ENCODE measurements at regions not wholly inside any gene's neighbourhood (a gene's known extent, or its start where the extent isn't known, plus 50 kb on each side); places are given as distances from the start of the nearest gene placed in this dataset.
"Not testable (repeated sequence)": the region's sequence is repeated elsewhere in the genome, so short reads cannot be mapped to it uniquely, and the experiment has no call there.

DNA sequence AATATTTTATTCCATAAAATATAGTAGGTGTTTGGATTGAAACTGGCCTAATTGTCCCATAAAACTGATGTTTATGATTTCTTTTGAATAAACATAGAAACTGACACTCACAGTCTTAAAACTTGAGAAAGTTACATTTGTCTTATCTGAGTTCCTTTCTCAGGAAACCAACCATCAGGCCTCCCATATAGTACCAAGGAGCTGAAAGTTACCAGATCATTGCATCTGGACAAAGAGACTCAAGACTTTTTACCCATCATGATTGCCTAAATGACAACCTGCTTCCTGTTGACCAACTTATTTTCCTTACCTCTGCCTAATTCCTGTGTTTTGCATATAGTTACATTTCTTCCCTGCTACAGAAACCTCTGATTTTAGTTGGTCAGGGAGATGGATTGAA is 137.0 kb upstream of the XPO1 start:
- no peak for DNase-seq (ENCODE audit: low spot score)

DNA sequence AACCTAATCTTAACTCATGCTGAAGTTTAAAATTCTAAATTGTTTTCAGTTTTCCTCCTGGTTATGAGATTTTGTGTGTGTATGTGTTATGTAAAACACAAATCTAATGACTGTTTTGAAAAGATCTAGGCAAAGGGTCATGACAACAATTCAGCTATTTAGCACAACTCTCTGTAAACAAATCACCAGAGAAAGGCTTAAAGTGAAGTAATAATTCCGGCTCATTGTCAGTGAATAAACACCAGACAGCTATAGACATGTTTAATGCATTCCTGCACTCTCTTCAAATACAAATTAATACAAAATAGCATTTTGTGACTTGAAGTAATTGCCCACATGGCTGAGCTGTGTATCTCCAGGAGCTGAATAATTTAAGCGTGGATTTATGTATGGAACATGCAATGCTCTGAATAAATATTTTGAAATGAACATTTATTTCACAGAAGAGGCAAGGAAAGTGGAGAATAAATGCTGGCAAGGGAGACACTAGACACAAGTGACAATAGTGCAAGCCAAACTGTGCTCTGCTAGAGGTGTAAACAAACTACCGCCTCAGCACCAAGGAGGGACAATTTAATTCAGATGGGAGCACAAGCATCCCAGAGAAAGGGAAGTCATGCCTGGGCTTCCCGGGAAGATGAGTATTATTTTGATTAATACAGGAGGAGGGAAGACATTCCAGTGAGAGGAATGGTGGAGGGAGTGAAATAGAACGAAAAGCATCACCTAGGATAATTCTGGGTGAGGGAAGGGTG is 133.6 kb upstream of the XPO1 start:
- DNase-seq (ENCODE audit: low spot score): no peak

DNA sequence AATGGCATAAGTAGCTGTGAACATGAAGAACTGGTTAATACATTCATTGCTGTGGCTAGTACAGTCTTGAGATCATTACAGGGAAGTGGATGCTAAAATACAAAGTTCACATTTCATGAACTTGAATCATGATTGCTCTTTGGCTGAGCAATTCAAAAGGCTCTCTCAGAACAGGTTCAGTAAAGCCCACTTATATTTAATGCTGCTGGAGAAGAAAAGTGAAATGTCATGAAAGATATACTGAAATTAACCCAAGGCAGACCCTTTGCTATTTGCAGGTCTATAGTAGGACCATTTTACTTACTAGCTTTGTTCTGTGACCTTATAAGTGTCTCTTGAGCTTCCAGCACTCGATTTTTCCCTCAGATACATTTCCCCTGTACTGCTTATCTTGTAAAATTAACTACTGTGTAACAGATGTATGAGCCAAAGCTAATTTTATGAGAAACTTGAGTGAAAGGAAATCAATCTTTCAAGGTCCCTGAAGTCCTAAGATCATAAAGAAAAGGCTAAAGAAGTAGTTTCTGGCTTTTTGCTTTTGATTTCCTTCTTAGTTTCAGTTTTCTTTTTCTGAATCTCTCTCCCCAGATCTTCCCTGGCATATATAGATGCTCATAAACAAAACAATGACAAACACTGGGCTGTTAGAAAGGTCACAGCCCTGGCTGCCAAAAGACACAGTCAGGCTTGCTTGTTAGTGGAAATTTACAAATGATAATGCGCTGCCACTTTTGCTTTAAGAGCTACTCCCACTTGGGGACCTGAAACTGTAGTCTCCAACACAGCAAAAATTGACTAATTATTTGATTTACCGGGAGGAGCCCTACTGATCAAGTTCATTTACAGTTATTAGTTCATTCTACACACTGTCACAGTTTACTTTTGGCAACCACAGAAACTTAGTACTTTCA is 132.7 kb upstream of the XPO1 start:
- peak; percentile 54 for DNase-seq (ENCODE audit: low spot score)

DNA sequence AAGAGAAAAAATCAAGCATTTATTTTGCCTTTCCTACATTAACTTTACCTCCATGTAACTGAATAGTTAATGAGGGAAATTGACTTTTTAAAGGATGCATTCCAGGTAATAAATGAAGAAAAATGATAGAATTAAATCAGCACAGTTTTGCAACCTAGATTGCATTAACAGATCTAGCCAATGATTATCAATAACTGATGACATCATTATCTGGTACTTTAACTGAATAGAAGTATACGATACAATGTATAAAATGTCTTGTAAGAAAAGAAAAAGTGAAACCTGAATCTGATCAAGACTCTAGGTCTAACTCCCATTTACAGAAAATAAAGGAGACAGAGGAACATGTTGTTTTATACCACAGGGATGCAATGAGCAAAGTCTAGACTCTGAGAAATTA is 126.0 kb upstream of the XPO1 start:
- no peak for DNase-seq (ENCODE audit: low spot score)

DNA sequence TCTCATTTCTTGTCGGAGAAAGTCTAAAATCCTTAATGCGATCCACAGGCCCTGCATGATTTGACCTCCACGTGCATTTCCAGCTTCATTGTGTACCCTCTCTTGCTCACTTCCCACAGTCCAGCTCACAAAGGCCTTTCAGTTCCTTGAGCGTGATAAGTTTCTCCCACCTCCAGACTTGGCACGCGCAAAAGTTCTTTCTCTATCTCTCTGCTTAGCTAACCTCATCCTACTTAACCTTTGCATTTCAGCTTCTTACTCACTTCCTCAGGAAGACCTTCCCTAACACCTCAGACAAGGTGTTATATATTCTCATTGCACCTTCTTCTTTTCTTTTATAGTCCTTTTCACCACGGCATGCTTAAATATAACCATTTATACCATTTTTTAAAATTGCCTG is 124.8 kb upstream of the XPO1 start:
- no peak for DNase-seq (ENCODE audit: low spot score)

DNA sequence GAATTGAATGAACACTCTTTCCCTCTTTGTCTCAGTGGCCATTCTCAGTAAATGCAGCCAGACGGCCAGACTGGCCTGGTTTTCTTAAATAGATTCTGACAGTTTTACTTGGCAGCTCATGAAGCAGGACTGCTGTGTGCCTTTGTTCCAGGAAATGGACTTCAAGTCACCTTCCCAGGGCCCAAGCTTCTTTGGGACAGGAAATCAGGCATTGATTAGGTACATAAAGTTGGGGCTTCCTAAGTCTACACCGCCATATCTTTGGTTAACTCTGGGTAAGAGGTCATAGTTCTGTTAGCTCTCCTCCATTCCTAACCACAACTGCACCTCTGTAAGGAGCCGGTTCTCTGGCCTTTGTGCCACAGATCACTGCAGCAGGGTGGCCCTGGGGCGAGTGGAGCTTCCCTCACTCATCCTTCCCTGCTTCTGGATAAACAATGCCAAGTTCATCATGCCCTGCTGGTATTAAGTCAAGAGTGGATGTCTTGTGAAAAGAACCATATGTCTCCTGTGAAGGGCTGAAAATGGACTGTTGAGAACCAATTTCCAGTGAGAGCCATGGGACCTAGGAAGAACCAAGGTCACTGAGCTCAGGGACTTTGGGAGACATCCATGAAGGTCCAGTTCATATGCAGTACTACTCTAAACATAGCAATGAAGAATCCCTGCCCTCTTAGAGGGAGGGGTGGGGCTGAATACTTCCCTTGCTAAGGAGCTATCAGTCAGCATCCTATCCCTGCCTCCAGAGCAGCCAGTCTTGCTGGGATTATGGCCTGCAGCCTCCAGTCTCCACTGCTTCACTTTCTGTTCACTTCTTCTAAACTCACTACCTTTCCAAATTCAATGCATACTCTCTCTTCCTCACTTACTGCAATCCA is 122.6 kb upstream of the XPO1 start:
- DNase-seq (ENCODE audit: low spot score): no peak

DNA sequence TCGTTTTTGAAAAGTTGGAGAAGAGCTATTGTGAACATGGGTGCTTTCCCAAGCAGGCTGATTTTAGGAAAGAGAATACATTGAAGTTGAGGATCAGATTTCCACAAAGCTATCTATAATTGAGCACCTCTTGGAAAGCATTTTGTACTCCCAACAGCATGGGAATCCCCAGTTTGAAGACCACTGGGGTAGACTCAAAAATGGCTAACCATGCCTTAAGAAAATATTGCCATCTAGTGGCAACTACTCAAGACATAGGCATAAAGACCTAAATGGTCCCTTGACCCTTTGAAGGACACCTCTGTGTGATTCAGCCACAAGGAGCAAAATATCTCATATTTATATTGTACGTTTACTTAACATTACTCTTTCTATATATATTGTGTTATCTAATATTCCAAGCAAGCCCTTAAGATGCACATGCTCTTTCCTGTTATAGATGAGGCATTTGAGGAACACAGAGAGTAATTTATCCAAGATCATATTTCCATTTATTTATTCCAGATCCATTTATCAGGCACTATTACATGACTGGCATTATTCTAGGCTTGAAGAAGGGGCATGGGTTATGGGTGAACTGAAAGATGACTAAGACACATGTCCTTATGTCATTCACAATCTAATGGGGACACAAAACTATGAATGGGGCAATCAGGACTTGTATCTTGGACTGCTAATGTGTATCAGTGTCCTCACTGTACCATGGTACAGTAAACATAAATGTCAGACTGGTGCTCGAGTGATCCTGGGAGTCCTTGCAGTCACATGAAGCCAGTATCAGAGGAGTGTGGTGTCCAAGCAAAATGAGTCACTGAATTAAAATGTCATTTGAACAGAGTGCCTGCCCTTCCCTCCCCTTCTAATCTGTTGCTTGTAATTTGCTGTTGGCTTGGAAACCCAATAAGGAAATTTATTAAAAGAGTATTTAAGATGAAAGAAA is 121.0 kb upstream of the XPO1 start:
- DNase-seq (ENCODE audit: low spot score): peak; percentile 66

DNA sequence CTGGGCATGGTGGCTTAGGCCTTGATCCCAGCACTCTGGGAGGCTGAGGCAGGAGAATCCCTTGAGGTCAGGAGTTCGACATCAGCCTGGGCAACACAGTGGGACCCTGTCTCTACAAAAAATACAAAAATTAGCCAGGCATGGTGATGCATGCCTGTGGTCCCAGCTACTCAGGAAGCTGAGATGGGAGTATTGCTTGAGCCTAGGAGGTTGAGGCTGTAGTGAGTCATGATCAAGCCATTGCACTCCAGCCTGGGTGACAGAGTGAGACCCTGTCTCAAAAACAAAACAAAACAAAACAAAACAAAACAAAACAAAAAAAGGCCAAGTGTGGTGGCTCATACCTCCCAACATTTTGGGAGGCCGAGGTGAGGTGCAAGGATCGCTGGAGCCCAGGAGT is 111.8 kb upstream of the XPO1 start:
- not testable (repeated sequence) for DNase-seq (ENCODE audit: low spot score)

DNA sequence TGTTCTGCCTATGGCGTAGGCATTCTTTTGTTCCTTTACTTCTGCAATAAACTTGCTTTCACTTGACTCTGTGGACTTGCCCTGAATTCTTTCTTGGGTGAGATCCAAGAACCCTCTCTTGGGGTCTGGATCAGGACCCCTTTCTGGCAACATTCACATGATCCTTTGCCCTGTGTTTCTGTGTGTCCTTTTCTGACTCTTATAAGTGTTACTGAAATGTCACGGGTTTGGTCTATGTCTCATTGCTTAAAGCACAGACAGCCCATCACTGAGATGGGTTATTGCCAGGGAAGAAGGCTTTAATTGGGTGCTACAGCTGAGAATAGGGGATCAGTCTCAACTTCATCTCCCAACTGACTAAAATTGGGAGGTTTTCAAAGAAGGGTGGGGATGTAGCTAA is 110.9 kb upstream of the XPO1 start:
- no peak for DNase-seq (ENCODE audit: low spot score)

DNA sequence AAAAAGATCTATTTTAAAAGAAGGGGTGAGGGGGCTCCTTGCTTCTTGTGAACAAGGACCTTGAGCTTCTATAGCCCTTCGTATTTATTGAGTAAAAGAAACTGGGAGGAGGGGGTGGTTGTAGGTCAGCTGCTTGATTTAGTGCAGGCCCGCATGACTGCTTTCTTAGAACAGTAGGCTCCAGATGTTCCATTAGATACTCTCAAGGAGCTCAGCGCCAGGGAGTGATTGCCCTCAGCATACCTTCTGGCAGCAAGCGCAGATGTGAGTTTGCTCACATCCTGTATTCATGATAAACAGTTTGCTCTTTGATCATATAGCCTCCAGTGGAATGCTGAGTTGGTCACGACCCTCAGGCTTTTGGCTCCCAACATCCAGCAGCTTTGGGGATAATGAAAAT is 108.9 kb upstream of the XPO1 start:
- no peak for DNase-seq (ENCODE audit: low spot score)

DNA sequence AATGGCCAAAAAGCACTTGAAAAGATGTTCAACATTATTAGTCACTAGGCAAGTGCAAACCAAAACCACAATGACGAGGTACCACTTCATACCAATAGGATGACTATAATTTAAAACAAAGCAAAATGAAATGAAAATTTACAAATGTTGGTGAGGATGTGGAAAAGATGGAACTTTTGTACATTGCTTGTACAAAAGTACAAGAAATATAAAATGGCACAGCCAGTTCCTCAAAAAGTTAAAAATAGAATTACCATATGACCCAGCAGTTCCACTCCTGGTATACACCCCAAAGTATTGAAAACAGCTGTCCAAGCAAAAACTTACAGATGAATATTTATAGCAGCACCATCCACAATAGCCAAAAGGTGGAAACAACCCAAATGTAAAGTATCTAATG is 107.8 kb upstream of the XPO1 start:
- no peak for DNase-seq (ENCODE audit: low spot score)

DNA sequence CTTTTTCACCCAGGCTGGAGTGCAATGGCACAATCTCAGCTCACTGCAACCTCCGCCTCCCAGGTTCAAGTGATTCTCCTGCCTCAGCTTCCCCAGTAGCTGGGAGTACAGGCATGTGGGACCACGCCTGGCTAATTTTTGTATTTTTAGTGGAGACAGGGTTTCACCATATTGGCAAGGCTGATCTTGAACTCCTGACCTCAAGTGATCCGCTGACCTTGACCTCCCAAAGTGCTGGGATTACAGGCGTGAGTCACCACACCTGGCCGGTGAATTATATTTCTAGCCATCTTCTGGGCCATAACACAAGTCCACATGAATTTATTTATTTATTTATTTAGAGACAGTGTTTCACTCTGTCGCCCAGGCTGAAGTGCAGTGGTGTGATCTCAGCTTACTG is 105.0 kb upstream of the XPO1 start:
- DNase-seq (ENCODE audit: low spot score): not testable (repeated sequence)

DNA sequence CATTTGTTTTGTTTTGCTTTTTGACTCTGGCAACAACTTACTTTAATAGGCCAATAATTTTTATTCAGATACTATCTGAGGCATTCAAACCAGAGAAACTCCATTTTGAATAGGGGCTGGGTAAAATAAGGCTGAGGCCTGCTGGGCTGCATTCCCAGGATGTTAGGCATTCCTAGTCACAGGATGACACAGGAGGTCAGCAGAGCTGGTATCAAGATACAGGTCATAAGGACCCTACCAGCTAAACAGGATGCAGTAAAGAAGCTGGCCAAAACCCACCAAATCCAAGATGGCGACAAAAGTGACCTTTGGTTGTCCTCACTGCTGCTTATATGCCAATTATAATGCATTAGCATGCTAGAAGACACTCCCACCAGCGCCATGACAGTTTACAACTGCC is 102.2 kb upstream of the XPO1 start:
- no peak for DNase-seq (ENCODE audit: low spot score)

DNA sequence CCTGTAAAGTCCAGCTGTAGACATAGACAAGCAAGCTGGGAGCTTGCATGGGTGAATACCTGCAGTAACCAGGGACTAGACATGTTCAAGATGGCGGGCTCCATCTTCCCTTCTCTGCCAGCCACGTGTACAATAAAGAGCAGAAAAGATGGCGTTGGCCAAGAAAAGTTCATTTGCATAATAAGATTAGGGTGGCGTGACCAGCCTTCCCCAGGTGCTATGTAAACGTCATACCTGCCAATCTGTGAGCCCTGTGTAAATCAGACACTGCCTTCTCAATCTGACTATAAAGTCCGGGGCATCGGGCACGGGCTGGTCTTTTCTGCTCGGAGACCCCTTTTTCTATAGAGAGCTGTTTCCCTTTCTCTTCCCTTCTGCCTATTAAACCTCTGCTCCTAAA is 101.6 kb upstream of the XPO1 start:
- DNase-seq (ENCODE audit: low spot score): no peak

DNA sequence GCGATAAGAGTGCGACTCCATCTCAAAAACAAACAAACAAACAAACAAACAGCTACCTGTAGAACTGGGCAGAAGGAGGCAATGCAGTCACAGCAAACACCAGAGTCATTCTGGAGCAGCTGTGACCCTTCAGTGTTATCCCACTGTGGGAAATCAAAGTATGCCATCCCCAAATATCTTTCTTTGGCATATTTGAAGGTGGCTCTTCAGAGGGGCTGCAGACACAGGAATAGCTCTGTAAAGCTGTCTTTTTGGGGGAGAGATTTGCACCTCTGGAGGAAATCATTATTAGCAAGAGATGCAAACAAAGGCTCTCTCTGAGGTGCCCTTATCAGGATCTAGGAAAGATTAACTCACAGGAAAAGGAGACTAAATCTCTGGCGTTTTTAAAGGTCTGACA is 98.5 kb upstream of the XPO1 start:
- DNase-seq (ENCODE audit: low spot score): no peak

DNA sequence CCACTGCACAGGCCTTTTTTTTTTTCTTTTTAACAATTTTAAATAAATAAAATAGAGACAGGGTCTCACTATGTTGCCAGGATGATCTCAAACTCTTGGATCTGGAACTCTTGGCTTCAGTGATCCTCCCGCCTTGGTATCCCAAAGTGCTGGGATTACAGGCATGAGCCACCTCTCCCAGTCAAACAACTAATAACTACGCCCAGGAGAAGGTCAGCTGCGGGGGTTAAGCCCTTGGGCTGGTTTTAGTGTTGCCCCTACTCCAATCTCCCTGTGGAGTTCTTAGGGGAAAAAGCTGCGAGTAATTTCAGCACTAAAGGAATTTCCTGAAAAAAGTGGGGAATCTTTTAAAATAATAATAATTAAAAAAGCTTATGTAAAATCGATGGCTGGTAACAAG is 96.4 kb upstream of the XPO1 start:
- no peak for DNase-seq (ENCODE audit: low spot score)

DNA sequence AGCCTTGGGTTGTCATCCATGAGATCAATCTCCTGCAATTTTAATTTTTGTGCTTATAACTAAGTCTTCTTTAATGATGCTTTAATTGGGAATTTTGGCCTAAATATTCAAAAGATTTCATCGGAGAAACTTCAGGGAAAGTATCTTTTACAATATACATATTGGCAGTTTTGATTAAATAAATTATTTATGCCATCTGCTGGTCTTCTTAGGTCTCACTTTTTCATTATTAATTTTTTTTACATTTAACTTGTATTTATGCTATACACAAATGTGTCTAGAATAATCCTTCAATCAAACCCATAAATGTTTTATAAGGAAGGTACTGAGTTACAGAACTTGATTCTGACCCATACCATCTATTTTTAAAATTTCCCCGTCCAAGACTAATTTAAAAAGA is 95.1 kb upstream of the XPO1 start:
- no peak for DNase-seq (ENCODE audit: low spot score)

DNA sequence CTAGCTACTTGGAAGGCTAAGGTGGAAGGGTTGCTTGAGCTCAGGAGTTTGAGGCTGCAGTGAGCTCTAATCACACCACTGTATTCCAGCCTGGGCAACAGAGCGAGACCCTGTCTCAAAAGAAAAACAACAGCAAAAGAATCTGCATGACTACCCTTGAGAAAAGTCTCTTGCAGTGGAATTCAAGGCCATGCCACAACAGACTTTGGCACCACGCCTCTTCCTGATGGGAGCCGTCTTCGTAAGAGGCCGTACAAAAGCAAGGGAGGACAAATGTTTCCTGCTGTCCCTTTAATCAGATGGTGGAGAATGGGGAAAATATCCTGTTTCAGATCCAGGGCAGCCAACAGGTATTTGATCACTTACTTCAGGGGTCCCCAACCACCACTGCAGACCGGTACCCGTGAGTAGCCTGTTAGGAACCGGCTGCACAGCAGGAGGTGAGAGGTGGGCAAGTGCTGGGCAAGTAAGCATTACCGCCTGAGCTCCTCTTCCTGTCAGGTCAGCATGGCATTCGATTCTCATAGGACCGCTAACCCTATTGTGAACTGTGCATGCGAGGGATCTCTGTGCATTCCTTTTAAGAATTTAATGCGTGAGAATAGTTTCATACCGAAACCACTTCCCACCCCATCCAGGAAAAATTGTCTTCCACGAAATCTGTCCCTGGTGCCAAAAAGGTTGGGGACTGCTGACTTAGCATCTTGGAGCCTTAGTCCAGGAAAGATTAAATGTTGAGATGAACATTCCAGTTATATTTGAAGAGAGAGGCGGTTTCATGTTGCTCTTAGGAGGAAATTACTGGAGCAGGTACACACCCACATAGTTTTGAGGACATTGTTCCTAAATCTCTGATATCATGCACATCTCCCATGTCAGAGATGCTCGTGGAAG is 94.4 kb upstream of the XPO1 start:
- no peak for DNase-seq (ENCODE audit: low spot score)

DNA sequence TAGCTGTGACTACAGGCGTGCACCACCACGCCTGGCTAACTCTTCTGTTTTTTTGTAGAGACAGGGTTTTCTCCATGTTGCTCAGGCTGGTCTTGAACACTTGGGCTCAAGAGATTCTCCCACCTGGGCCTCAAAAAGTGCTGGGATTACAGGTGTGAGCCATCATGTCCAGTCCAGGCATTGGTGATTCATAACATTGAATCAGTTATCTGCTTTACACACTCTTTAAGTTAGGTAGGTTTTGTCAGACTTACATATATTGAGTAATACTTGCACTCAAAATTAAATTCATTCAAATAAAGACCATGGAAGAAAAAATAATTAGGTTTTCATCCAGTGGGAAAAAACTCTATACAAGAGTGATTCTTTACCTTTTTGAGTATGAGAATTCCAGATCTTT is 93.2 kb upstream of the XPO1 start:
- no peak for DNase-seq (ENCODE audit: low spot score)

DNA sequence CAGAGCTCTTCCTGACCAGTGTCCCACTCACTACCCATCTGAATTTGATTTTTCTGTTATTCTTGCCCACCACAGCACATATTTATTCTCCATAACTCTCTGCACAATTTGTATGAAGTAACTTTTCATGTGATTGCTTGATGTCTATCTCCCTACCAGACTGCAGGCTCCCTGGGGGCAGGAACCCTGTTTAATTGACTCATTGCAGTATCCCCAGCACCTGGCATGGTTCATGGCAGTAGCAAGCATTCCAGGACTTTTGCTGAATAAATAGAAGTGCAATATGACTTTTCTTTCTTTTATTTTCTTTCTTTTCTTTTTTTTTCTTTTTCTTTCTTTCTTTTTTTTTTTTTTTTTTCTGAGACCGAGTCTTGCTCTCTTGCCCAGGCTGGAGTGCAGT is 88.7 kb upstream of the XPO1 start:
- no peak for DNase-seq (ENCODE audit: low spot score)

Data from SW480 (cell line).